Large intestine (tissue), 3 donors: ENCODE measurements at regions not wholly inside any gene's neighbourhood (a gene's known extent, or its start where the extent isn't known, plus 50 kb on each side); places are given as distances from the start of the nearest gene placed in this dataset.

Source experiments
- DNase-seq, 2 donors: peaks; one replicate each; pipeline versions ENCODE4 v3.0.0 to v3.0.0-alpha.2; 2013
- H3K27ac ChIP-seq: one replicate; pipeline ENCODE4 v1.5.1; 2013; ENCODE audit warnings: low read length
- H3K27me3 ChIP-seq: 2 replicates; pipeline ENCODE4 v1.6.1; 2013; ENCODE audit warnings: low read length; ENCODE audit not compliant: control insufficient read depth, insufficient read depth
- H3K36me3 ChIP-seq: 2 replicates; pipeline ENCODE4 v1.6.1; 2013; ENCODE audit warnings: low read length; ENCODE audit not compliant: control insufficient read depth, insufficient read depth
- H3K4me1 ChIP-seq: one replicate; pipeline ENCODE4 v1.6.1; 2013; ENCODE audit warnings: low read length; ENCODE audit not compliant: control insufficient read depth, insufficient read depth
- H3K4me3 ChIP-seq: one replicate; pipeline ENCODE4 v1.5.1; 2013; ENCODE audit warnings: low read length
- H3K9me3 ChIP-seq: one replicate; pipeline ENCODE4 v1.6.1; 2013; ENCODE audit warnings: mild to moderate bottlenecking, low read depth, low read length, moderate library complexity; ENCODE audit not compliant: control insufficient read depth
- WGBS: methylation state at CpG from one replicate; pipeline ENCODE4 v1.1.5; 2013; ENCODE audit warnings: low lambda C conversion rate; ENCODE audit not compliant: insufficient coverage; 5-methylcytosine and 5-hydroxymethylcytosine counted together

- H3K27ac ChIP-seq = no peak overlapping the region
- no peaks in the 10 kb centered on the region for H3K4me1 ChIP-seq
- DNase-seq = no peak
Observed at GRCh38 chr17:52287611-52288010, 129.1 kb upstream of the CA10 start.

GRCh38 chr17:52283872-52284271 lies 125.4 kb upstream of the CA10 start:
- 100% methylated on average over 1 of the region's 2 CpGs for WGBS
- Histone ChIP-seq H3K4me3 (no peak overlapping the region), H3K27ac (no peak overlapping the region), H3K27me3 (no peaks in the 10 kb centered on the region), H3K36me3 (no peaks in the 10 kb centered on the region), H3K4me1 (no peaks in the 10 kb centered on the region), H3K9me3 (no peaks in the 10 kb centered on the region)
- DNase-seq = no peak

More at GRCh38 chr17:52287611-52288010, 129.1 kb upstream of the CA10 start:
- WGBS = 100% methylated on average over 1 of the region's 2 CpGs
- no peaks in the 10 kb centered on the region for H3K9me3 ChIP-seq
- no peaks in the 10 kb centered on the region for H3K27me3 ChIP-seq
- no peaks in the 10 kb centered on the region for H3K36me3 ChIP-seq
- no peak overlapping the region for H3K4me3 ChIP-seq

GRCh38 chr17:52276381-52277008 lies 118.0 kb upstream of the CA10 start:
- H3K4me3 ChIP-seq = no peak overlapping the region
- no peaks in the 10 kb centered on the region for H3K27me3 ChIP-seq
- H3K4me1 ChIP-seq = no peaks in the 10 kb centered on the region
- no CpG with 5 or more reads among the region's 4 CpGs for WGBS
- DNase-seq = no peak
- H3K27ac ChIP-seq = no peak overlapping the region
- H3K9me3 ChIP-seq = no peaks in the 10 kb centered on the region
- H3K36me3 ChIP-seq = no peaks in the 10 kb centered on the region

GRCh38 chr17:52271781-52272180 lies 113.3 kb upstream of the CA10 start:
- Histone ChIP-seq H3K27me3 (no peaks in the 10 kb centered on the region), H3K36me3 (no peaks in the 10 kb centered on the region), H3K9me3 (no peaks in the 10 kb centered on the region), H3K4me3 (no peak overlapping the region), H3K4me1 (no peaks in the 10 kb centered on the region), H3K27ac (no peak overlapping the region)
- WGBS = no CpG with 5 or more reads among the region's 1 CpG
- no peak for DNase-seq

GRCh38 chr17:52255347-52255746 lies 96.8 kb upstream of the CA10 start:
- no peak overlapping the region for H3K4me3 ChIP-seq
- H3K9me3 ChIP-seq = no peaks in the 10 kb centered on the region
- H3K36me3 ChIP-seq = no peaks in the 10 kb centered on the region
- no peaks in the 10 kb centered on the region for H3K4me1 ChIP-seq
- DNase-seq = no peak
- H3K27me3 ChIP-seq = no peaks in the 10 kb centered on the region
- no peak overlapping the region for H3K27ac ChIP-seq
- WGBS = no CpG with 5 or more reads among the region's 9 CpGs

- Histone ChIP-seq H3K36me3 (no peaks in the 10 kb centered on the region), H3K9me3 (no peaks in the 10 kb centered on the region), H3K4me3 (no peak overlapping the region), H3K27me3 (no peaks in the 10 kb centered on the region), H3K27ac (no peak overlapping the region), H3K4me1 (no peaks in the 10 kb centered on the region)
- DNase-seq = no peak
- WGBS = no CpG with 5 or more reads among the region's 2 CpGs
Observed at GRCh38 chr17:52244689-52245088, 86.2 kb upstream of the CA10 start.

- Histone ChIP-seq H3K4me1 (no peaks in the 10 kb centered on the region), H3K36me3 (no peaks in the 10 kb centered on the region), H3K27ac (no peak overlapping the region), H3K9me3 (no peaks in the 10 kb centered on the region), H3K4me3 (no peak overlapping the region), H3K27me3 (no peaks in the 10 kb centered on the region)
- no CpG with 5 or more reads among the region's 2 CpGs for WGBS
- DNase-seq = no peak
Observed at GRCh38 chr17:52242268-52242667, 83.8 kb upstream of the CA10 start.

GRCh38 chr17:52237151-52237550 lies 78.6 kb upstream of the CA10 start:
- no peak for DNase-seq
- 100% methylated on average over 1 of the region's 6 CpGs for WGBS
- no peaks in the 10 kb centered on the region for H3K4me1 ChIP-seq

GRCh38 chr17:52235516-52235915 lies 77.0 kb upstream of the CA10 start:
- DNase-seq = no peak
- no peaks in the 10 kb centered on the region for H3K4me1 ChIP-seq
- no peaks in the 10 kb centered on the region for H3K27me3 ChIP-seq
- no peaks in the 10 kb centered on the region for H3K36me3 ChIP-seq
- H3K9me3 ChIP-seq = no peaks in the 10 kb centered on the region
- no peak overlapping the region for H3K27ac ChIP-seq
- WGBS = no CpG with 5 or more reads among the region's 1 CpG
- H3K4me3 ChIP-seq = no peak overlapping the region

More at GRCh38 chr17:52237151-52237550, 78.6 kb upstream of the CA10 start:
- H3K27ac ChIP-seq = no peak overlapping the region
- H3K27me3 ChIP-seq = no peaks in the 10 kb centered on the region
- H3K36me3 ChIP-seq = no peaks in the 10 kb centered on the region
- H3K9me3 ChIP-seq = no peaks in the 10 kb centered on the region
- H3K4me3 ChIP-seq = no peak overlapping the region

- no peaks in the 10 kb centered on the region for H3K27me3 ChIP-seq
- no peak overlapping the region for H3K4me3 ChIP-seq
- no peak overlapping the region for H3K27ac ChIP-seq
- DNase-seq = no peak
- no peaks in the 10 kb centered on the region for H3K4me1 ChIP-seq
- H3K9me3 ChIP-seq = no peaks in the 10 kb centered on the region
- WGBS = 100% methylated on average over 1 of the region's 1 CpG
- no peaks in the 10 kb centered on the region for H3K36me3 ChIP-seq
Observed at GRCh38 chr17:52233632-52234031, 75.1 kb upstream of the CA10 start.

- Histone ChIP-seq H3K9me3 (no peaks in the 10 kb centered on the region), H3K27me3 (no peaks in the 10 kb centered on the region), H3K36me3 (no peaks in the 10 kb centered on the region), H3K4me1 (no peaks in the 10 kb centered on the region), H3K4me3 (no peak overlapping the region), H3K27ac (no peak overlapping the region)
- DNase-seq = no peak
Observed at GRCh38 chr17:52233176-52233575, 74.7 kb upstream of the CA10 start.
